ENCODE measurements at regions not wholly inside any gene's neighbourhood (a gene's known extent, or its start where the extent isn't known, plus 50 kb on each side); places are given as distances from the start of the nearest gene placed in this dataset.

GRCh38 chr5:121366515-121366914, 485.2 kb upstream of the FTMT start:
- TF ChIP-seq CTCF (IDR thresholded peaks at IDR 0.05) (no peak), POLR2A (IDR thresholded peaks at IDR 0.05) (no peak)

Measured in testis (tissue), 2 donors.